ENCODE measurements at regions not wholly inside any gene's neighbourhood (a gene's known extent, or its start where the extent isn't known, plus 50 kb on each side); places are given as distances from the start of the nearest gene placed in this dataset.

DNA sequence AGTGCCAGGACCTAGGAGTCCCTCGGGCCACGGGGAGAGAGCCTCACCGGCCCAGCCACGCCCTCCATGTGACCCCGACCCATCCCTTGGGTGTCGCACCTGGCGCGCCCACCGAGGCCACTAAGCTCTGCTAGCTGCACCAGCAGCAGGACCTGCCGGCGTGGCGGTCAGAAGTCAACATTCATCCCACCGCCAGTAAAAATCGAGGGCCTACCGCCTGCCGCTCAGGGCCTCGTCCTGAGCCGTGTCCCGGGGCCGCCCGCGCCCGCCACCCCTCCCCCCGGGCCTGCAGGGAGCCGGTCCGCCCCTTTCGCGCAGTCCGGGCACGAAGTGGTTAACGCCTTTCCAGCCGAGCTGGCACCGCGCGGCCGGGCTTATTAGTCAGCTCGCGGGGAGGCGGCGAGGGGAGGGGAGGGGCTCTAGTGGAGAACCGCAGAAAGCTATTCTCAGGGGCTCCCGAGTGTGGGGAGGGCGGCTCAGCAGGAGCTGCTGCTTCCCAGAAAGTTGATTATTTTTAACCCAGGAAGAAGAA is 124.4 kb downstream of the C9orf50 start:
- TF ChIP-seq, protein P1, sequence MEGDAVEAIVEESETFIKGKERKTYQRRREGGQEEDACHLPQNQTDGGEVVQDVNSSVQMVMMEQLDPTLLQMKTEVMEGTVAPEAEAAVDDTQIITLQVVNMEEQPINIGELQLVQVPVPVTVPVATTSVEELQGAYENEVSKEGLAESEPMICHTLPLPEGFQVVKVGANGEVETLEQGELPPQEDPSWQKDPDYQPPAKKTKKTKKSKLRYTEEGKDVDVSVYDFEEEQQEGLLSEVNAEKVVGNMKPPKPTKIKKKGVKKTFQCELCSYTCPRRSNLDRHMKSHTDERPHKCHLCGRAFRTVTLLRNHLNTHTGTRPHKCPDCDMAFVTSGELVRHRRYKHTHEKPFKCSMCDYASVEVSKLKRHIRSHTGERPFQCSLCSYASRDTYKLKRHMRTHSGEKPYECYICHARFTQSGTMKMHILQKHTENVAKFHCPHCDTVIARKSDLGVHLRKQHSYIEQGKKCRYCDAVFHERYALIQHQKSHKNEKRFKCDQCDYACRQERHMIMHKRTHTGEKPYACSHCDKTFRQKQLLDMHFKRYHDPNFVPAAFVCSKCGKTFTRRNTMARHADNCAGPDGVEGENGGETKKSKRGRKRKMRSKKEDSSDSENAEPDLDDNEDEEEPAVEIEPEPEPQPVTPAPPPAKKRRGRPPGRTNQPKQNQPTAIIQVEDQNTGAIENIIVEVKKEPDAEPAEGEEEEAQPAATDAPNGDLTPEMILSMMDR (IDR thresholded peaks at IDR 0.05): peak in 2 of 5 experiments; percentile 30 to 34
- TF ChIP-seq POLR2A (IDR thresholded peaks at IDR 0.05) (peak; percentile 74 to 83), EP300 (IDR thresholded peaks at IDR 0.05) (peak; percentile 36 to 96)
